Fibroblast of peridontal ligament (primary cell): ENCODE measurements at regions not wholly inside any gene's neighbourhood (a gene's known extent, or its start where the extent isn't known, plus 50 kb on each side); places are given as distances from the start of the nearest gene placed in this dataset.
"Not testable (repeated sequence)": the region's sequence is repeated elsewhere in the genome, so short reads cannot be mapped to it uniquely, and the experiment has no call there.

Experiments used
- DNase-seq: peaks from one replicate; pipeline ENCODE4 v3.0.0-alpha.2; 2010; ENCODE audit errors: extremely low read depth

GRCh38 chr7:128561116-128561722, 84.7 kb downstream of the METTL2B start:
- DNase-seq = peak; percentile 3

GRCh38 chr7:128562795-128563194, 86.2 kb downstream of the METTL2B start:
- not testable (repeated sequence) for DNase-seq

GRCh38 chr7:128564123-128564700, 87.7 kb downstream of the METTL2B start:
- not testable (repeated sequence) for DNase-seq

- DNase-seq = not testable (repeated sequence)
Measured at GRCh38 chr7:128564932-128565864, 88.7 kb downstream of the METTL2B start.

GRCh38 chr7:128575277-128575676, 96.8 kb upstream of the GARIN1A start:
- DNase-seq = not testable (repeated sequence)

- not testable (repeated sequence) for DNase-seq
Measured at GRCh38 chr7:128576953-128577352, 95.1 kb upstream of the GARIN1A start.

- DNase-seq = not testable (repeated sequence)
Measured at GRCh38 chr7:128579843-128580242, 92.2 kb upstream of the GARIN1A start.

- peak; percentile 61 for DNase-seq
Measured at GRCh38 chr7:128581100-128581499, 91.0 kb upstream of the GARIN1A start.

- DNase-seq = not testable (repeated sequence)
Measured at GRCh38 chr7:128581825-128582561, 90.1 kb upstream of the GARIN1A start.

GRCh38 chr7:128586715-128587114, 85.4 kb upstream of the GARIN1A start:
- not testable (repeated sequence) for DNase-seq

GRCh38 chr7:128591705-128592104, 80.4 kb upstream of the GARIN1A start:
- DNase-seq = no peak

- not testable (repeated sequence) for DNase-seq
Measured at GRCh38 chr7:128592209-128592608, 79.9 kb upstream of the GARIN1A start.

GRCh38 chr7:128594061-128594460, 78.0 kb upstream of the GARIN1A start:
- DNase-seq = not testable (repeated sequence)

GRCh38 chr7:128596336-128597128, 75.6 kb upstream of the GARIN1A start:
- DNase-seq = not testable (repeated sequence)

- not testable (repeated sequence) for DNase-seq
Measured at GRCh38 chr7:128598946-128599345, 73.1 kb upstream of the GARIN1A start.

- peak; percentile 77 for DNase-seq
Measured at GRCh38 chr7:128608678-128609421, 63.2 kb upstream of the GARIN1A start.

- not testable (repeated sequence) for DNase-seq
Measured at GRCh38 chr7:128613366-128613765, 58.7 kb upstream of the GARIN1A start.

GRCh38 chr7:128614812-128615211, 57.3 kb upstream of the GARIN1A start:
- peak; percentile 23 for DNase-seq

- not testable (repeated sequence) for DNase-seq
Measured at GRCh38 chr7:128616799-128617198, 55.3 kb upstream of the GARIN1A start.
